ENCODE measurements at regions not wholly inside any gene's neighbourhood (a gene's known extent, or its start where the extent isn't known, plus 50 kb on each side); places are given as distances from the start of the nearest gene placed in this dataset.

DNA sequence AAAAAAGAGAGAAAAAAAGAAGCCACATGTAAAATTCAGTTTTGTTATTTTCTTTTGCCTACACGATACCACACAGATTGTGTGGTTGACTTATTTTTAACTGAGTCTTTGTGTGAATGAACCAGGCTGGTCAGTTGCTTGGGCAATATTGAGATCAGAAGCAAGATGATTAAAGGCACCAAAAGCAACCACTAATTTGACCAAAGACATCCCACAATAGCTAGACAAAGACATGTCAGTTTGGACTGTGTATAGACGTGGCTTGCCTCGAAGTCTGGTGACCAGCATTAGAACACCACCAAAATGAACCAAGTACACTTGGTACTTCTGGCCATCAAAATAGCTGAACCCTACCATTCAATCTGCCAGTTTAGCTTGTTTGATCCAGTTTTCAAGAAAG lies 340.6 kb upstream of the TBX3 start:
- ATAC-seq: no peak
- TF ChIP-seq ZNF70 (CRISPR knock-in tag; IDR thresholded peaks at IDR 0.05): no peak
- TF ChIP-seq ESRRG (CRISPR knock-in tag; IDR thresholded peaks at IDR 0.05): no peak
- TF ChIP-seq ZFP3 (CRISPR knock-in tag; IDR thresholded peaks at IDR 0.05): no peak
- no peak for TF ChIP-seq ARNTL (CRISPR knock-in tag; IDR thresholded peaks at IDR 0.05; ENCODE audit: borderline replicate concordance, low read depth)
- TF ChIP-seq GLIS3 (CRISPR knock-in tag; IDR thresholded peaks at IDR 0.05): no peak
- TF ChIP-seq SNAI2 (CRISPR knock-in tag; IDR thresholded peaks at IDR 0.05): no peak
- TF ChIP-seq CSDC2 (CRISPR knock-in tag; IDR thresholded peaks at IDR 0.05): no peak
- TF ChIP-seq TOX (CRISPR knock-in tag; IDR thresholded peaks at IDR 0.05; ENCODE audit: borderline replicate concordance): no peak
- no peak for TF ChIP-seq ZC3H10 (CRISPR knock-in tag; IDR thresholded peaks at IDR 0.05)
- no peak for TF ChIP-seq OSR1 (CRISPR knock-in tag; IDR thresholded peaks at IDR 0.05)
- TF ChIP-seq RARB (CRISPR knock-in tag; IDR thresholded peaks at IDR 0.05): no peak
- no peak for TF ChIP-seq ZNF8 (CRISPR knock-in tag; IDR thresholded peaks at IDR 0.05)
- TF ChIP-seq BACH2 (CRISPR knock-in tag; IDR thresholded peaks at IDR 0.05; ENCODE audit: borderline replicate concordance): no peak
- TF ChIP-seq, protein P1, sequence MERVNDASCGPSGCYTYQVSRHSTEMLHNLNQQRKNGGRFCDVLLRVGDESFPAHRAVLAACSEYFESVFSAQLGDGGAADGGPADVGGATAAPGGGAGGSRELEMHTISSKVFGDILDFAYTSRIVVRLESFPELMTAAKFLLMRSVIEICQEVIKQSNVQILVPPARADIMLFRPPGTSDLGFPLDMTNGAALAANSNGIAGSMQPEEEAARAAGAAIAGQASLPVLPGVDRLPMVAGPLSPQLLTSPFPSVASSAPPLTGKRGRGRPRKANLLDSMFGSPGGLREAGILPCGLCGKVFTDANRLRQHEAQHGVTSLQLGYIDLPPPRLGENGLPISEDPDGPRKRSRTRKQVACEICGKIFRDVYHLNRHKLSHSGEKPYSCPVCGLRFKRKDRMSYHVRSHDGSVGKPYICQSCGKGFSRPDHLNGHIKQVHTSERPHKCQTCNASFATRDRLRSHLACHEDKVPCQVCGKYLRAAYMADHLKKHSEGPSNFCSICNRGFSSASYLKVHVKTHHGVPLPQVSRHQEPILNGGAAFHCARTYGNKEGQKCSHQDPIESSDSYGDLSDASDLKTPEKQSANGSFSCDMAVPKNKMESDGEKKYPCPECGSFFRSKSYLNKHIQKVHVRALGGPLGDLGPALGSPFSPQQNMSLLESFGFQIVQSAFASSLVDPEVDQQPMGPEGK (CRISPR knock-in tag; IDR thresholded peaks at IDR 0.05; ENCODE audit: borderline replicate concordance): no peak
- TF ChIP-seq, protein P2, sequence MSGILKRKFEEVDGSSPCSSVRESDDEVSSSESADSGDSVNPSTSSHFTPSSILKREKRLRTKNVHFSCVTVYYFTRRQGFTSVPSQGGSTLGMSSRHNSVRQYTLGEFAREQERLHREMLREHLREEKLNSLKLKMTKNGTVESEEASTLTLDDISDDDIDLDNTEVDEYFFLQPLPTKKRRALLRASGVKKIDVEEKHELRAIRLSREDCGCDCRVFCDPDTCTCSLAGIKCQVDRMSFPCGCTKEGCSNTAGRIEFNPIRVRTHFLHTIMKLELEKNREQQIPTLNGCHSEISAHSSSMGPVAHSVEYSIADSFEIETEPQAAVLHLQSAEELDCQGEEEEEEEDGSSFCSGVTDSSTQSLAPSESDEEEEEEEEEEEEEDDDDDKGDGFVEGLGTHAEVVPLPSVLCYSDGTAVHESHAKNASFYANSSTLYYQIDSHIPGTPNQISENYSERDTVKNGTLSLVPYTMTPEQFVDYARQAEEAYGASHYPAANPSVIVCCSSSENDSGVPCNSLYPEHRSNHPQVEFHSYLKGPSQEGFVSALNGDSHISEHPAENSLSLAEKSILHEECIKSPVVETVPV (CRISPR knock-in tag; IDR thresholded peaks at IDR 0.05): no peak
- TF ChIP-seq, protein P3, sequence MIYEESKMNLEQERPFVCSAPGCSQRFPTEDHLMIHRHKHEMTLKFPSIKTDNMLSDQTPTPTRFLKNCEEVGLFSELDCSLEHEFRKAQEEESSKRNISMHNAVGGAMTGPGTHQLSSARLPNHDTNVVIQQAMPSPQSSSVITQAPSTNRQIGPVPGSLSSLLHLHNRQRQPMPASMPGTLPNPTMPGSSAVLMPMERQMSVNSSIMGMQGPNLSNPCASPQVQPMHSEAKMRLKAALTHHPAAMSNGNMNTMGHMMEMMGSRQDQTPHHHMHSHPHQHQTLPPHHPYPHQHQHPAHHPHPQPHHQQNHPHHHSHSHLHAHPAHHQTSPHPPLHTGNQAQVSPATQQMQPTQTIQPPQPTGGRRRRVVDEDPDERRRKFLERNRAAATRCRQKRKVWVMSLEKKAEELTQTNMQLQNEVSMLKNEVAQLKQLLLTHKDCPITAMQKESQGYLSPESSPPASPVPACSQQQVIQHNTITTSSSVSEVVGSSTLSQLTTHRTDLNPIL (CRISPR knock-in tag; IDR thresholded peaks at IDR 0.05; ENCODE audit: low read depth): no peak
- TF ChIP-seq, protein P4, sequence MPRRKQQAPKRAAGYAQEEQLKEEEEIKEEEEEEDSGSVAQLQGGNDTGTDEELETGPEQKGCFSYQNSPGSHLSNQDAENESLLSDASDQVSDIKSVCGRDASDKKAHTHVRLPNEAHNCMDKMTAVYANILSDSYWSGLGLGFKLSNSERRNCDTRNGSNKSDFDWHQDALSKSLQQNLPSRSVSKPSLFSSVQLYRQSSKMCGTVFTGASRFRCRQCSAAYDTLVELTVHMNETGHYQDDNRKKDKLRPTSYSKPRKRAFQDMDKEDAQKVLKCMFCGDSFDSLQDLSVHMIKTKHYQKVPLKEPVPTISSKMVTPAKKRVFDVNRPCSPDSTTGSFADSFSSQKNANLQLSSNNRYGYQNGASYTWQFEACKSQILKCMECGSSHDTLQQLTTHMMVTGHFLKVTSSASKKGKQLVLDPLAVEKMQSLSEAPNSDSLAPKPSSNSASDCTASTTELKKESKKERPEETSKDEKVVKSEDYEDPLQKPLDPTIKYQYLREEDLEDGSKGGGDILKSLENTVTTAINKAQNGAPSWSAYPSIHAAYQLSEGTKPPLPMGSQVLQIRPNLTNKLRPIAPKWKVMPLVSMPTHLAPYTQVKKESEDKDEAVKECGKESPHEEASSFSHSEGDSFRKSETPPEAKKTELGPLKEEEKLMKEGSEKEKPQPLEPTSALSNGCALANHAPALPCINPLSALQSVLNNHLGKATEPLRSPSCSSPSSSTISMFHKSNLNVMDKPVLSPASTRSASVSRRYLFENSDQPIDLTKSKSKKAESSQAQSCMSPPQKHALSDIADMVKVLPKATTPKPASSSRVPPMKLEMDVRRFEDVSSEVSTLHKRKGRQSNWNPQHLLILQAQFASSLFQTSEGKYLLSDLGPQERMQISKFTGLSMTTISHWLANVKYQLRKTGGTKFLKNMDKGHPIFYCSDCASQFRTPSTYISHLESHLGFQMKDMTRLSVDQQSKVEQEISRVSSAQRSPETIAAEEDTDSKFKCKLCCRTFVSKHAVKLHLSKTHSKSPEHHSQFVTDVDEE (CRISPR knock-in tag; IDR thresholded peaks at IDR 0.05): no peak

GRCh38 chr12:115023279-115024265 lies 339.6 kb upstream of the TBX3 start:
- TF ChIP-seq TCF4 (CRISPR knock-in tag; IDR thresholded peaks at IDR 0.05; ENCODE audit: borderline replicate concordance) (no peak), CSDC2 (CRISPR knock-in tag; IDR thresholded peaks at IDR 0.05) (no peak), ARNTL (CRISPR knock-in tag; IDR thresholded peaks at IDR 0.05; ENCODE audit: borderline replicate concordance, low read depth) (no peak), POU6F1 (CRISPR knock-in tag; IDR thresholded peaks at IDR 0.05; ENCODE audit: borderline replicate concordance, low read depth) (no peak), ESRRG (CRISPR knock-in tag; IDR thresholded peaks at IDR 0.05) (no peak), TOX (CRISPR knock-in tag; IDR thresholded peaks at IDR 0.05; ENCODE audit: borderline replicate concordance) (no peak), ZFP3 (CRISPR knock-in tag; IDR thresholded peaks at IDR 0.05) (no peak), GLIS3 (CRISPR knock-in tag; IDR thresholded peaks at IDR 0.05) (no peak)
- TF ChIP-seq, protein P2 (CRISPR knock-in tag; IDR thresholded peaks at IDR 0.05): no peak
- no peak for ATAC-seq
